ENCODE measurements at regions not wholly inside any gene's neighbourhood (a gene's known extent, or its start where the extent isn't known, plus 50 kb on each side); places are given as distances from the start of the nearest gene placed in this dataset.
"Not testable (repeated sequence)": the region's sequence is repeated elsewhere in the genome, so short reads cannot be mapped to it uniquely, and the experiment has no call there.

DNA sequence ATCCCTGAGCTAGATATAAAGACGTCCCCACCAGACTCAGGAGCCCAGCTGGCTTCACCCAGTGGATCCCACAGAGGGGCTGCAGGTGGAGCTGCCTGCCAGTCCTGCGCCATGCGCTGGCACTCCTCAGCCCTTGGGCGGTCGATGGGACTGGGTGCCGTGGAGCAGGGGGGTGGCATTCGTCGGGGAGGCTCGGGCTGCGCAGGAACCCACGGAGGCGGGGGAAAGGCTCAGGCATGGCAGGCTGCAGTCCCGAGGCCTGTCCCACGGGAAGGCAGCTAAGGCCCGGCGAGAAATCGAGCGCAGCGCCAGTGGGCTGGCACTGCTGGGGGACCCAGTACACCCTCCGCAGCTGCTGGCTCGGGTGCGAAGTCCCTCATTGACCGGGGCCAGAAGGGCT, 555.1 kb upstream of the CDH10 start:
- H3K27ac ChIP-seq (ENCODE audit: low read depth, low read length); H3K9me3 ChIP-seq (ENCODE audit: control insufficient read depth in 5 of 5, low read length in 5 of 5); H3K36me3 ChIP-seq (ENCODE audit: control insufficient read depth in 5 of 5, insufficient read depth in 5 of 5, low read length in 5 of 5); H3K9ac ChIP-seq (ENCODE audit: low read length in 5 of 5); H3K4me3 ChIP-seq (ENCODE audit: low read depth in 1 of 5, low read length in 5 of 5); H3K4me1 ChIP-seq (ENCODE audit: control insufficient read depth in 5 of 5, insufficient read depth in 5 of 5, low read length in 5 of 5); H3K27me3 ChIP-seq (ENCODE audit: control insufficient read depth in 5 of 5, insufficient read depth in 4 of 5, low read length in 5 of 5): not testable (repeated sequence)

DNA sequence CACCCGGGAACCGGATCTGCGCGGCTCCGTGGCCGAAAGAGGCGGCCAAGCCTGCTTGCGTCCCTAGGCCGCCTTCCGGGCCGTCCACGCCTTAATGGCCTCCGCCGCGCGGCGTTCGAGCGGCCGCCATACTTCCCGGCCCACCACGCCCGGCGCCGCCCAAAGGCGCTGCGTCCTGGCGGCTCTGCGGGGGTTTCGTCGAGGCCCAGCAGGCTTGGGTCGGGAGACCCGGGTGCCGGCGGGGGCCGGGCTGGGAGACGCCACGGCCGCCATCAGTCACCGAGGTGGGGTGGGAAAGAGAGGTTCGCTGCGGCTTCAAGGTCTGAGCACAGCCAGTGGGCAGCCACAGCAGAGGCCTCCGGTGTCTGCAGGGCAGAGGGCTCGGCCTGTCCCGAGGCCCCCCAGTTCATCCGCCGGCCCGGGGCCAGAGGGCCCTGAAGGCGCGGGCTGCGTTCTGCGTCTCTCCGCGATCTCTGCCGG, 545.8 kb upstream of the CDH10 start:
- no peak overlapping the region for H3K4me3 ChIP-seq (ENCODE audit: low read depth in 1 of 5, low read length in 5 of 5)
- H3K9ac ChIP-seq (ENCODE audit: low read length in 5 of 5) = no peak overlapping the region
- no peaks in the 10 kb centered on the region for H3K27me3 ChIP-seq (ENCODE audit: control insufficient read depth in 5 of 5, insufficient read depth in 4 of 5, low read length in 5 of 5)
- H3K27ac ChIP-seq (ENCODE audit: low read depth, low read length) = no peak overlapping the region
- H3K36me3 ChIP-seq (ENCODE audit: control insufficient read depth in 5 of 5, insufficient read depth in 5 of 5, low read length in 5 of 5) = no peaks in the 10 kb centered on the region
- no peaks in the 10 kb centered on the region for H3K4me1 ChIP-seq (ENCODE audit: control insufficient read depth in 5 of 5, insufficient read depth in 5 of 5, low read length in 5 of 5)
- peaks cover 0 to 2% (median 0%) of the 10 kb centered on the region in 5 donors for H3K9me3 ChIP-seq (ENCODE audit: control insufficient read depth in 5 of 5, low read length in 5 of 5)

DNA sequence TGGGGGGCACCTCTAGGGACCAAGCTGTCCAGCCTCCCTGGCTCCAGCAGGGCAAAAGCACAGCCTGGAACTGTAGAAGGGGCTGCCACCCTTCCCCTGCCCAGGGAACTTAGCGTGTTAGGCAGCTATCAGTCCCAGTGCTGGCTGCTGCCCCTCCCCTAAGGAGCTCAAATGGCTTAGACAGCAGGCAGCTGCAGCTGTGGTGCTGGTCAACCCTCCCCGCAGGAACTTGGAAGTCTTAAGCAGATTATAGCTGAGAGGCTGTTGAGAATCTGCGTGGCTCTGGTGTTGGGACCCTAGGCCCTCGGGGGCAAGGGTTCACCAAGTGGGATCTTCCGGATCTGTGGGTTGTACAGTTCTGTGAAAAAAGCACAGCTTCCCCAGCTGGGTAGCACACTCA, 536.5 kb upstream of the CDH10 start:
- Histone ChIP-seq H3K9ac (ENCODE audit: low read length in 5 of 5) (no peak overlapping the region), H3K9me3 (ENCODE audit: control insufficient read depth in 5 of 5, low read length in 5 of 5) (no peaks in the 10 kb centered on the region), H3K4me3 (ENCODE audit: low read depth in 1 of 5, low read length in 5 of 5) (no peak overlapping the region), H3K27me3 (ENCODE audit: control insufficient read depth in 5 of 5, insufficient read depth in 4 of 5, low read length in 5 of 5) (no peaks in the 10 kb centered on the region), H3K27ac (ENCODE audit: low read depth, low read length) (no peak overlapping the region), H3K4me1 (ENCODE audit: control insufficient read depth in 5 of 5, insufficient read depth in 5 of 5, low read length in 5 of 5) (no peaks in the 10 kb centered on the region), H3K36me3 (ENCODE audit: control insufficient read depth in 5 of 5, insufficient read depth in 5 of 5, low read length in 5 of 5) (no peaks in the 10 kb centered on the region)

DNA sequence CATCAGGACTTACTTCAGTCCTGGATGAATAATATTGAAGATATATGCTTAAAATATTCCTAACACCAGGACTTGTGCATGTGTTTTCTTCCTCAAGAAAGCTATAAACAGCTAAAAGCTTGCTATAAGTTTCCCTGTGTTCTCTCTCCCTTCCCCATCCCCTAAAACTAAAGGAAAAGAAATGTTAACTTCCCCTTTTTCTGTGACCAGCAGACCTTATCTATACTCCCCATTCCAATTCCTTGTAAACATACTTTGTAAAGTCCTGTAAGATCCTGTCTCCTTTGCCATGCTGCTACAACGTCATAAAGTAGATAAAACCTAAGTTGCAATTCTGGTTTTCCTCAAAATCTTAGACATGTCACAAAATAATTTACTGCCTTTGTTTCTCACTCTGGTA, 517.8 kb upstream of the CDH10 start:
- not testable (repeated sequence) for H3K36me3 ChIP-seq (ENCODE audit: control insufficient read depth in 5 of 5, insufficient read depth in 5 of 5, low read length in 5 of 5); H3K9ac ChIP-seq (ENCODE audit: low read length in 5 of 5); H3K9me3 ChIP-seq (ENCODE audit: control insufficient read depth in 5 of 5, low read length in 5 of 5); H3K27ac ChIP-seq (ENCODE audit: low read depth, low read length); H3K27me3 ChIP-seq (ENCODE audit: control insufficient read depth in 5 of 5, insufficient read depth in 4 of 5, low read length in 5 of 5); H3K4me1 ChIP-seq (ENCODE audit: control insufficient read depth in 5 of 5, insufficient read depth in 5 of 5, low read length in 5 of 5); H3K4me3 ChIP-seq (ENCODE audit: low read depth in 1 of 5, low read length in 5 of 5)

DNA sequence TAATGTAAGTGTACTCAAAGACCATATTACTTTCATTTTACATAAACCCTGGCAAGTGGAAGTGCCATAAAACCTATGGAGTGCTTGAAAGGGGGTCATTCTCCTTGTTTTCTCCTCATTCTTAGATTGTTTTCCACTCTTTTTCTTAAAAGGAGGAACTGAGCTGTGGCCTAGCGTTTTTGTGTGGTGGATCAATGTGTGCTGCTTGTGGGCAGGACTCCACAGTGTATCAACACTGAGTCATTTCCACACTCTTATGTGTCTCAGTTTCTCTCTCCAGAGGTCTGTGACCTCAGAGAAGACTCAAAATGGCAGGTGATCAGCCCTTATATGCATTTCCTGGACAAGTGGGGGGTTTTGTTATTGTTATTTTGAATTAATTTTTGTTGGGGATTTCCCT, 516.1 kb upstream of the CDH10 start:
- no peak overlapping the region for H3K9ac ChIP-seq (ENCODE audit: low read length in 5 of 5)
- peaks cover 0 to 3% (median 0%) of the 10 kb centered on the region in 5 donors for H3K9me3 ChIP-seq (ENCODE audit: control insufficient read depth in 5 of 5, low read length in 5 of 5)
- no peaks in the 10 kb centered on the region for H3K4me1 ChIP-seq (ENCODE audit: control insufficient read depth in 5 of 5, insufficient read depth in 5 of 5, low read length in 5 of 5)
- no peak overlapping the region for H3K27ac ChIP-seq (ENCODE audit: low read depth, low read length)
- H3K4me3 ChIP-seq (ENCODE audit: low read depth in 1 of 5, low read length in 5 of 5) = no peak overlapping the region
- H3K27me3 ChIP-seq (ENCODE audit: control insufficient read depth in 5 of 5, insufficient read depth in 4 of 5, low read length in 5 of 5) = no peaks in the 10 kb centered on the region
- H3K36me3 ChIP-seq (ENCODE audit: control insufficient read depth in 5 of 5, insufficient read depth in 5 of 5, low read length in 5 of 5) = no peaks in the 10 kb centered on the region

DNA sequence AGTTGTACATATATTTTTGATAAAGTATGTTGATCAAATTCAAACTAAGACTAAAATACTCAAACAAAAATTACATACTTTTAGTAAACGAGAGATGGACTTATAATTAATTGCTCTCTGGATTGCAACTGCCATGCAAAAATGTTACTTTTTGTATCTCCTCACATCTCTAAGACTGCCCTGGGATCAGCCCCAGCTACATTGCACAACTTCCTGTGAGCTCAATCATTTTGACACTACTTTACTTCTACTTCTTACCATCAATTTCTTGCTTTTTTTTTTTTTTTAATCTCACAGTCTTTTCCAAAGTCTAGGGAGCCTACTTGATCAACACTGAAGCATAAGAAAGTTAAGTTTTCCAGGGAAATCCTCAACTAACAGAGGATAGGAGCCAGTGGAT, 506.0 kb upstream of the CDH10 start:
- Histone ChIP-seq H3K27ac (ENCODE audit: low read depth, low read length) (no peak overlapping the region), H3K9ac (ENCODE audit: low read length in 5 of 5) (no peak overlapping the region), H3K4me3 (ENCODE audit: low read depth in 1 of 5, low read length in 5 of 5) (no peak overlapping the region)

DNA sequence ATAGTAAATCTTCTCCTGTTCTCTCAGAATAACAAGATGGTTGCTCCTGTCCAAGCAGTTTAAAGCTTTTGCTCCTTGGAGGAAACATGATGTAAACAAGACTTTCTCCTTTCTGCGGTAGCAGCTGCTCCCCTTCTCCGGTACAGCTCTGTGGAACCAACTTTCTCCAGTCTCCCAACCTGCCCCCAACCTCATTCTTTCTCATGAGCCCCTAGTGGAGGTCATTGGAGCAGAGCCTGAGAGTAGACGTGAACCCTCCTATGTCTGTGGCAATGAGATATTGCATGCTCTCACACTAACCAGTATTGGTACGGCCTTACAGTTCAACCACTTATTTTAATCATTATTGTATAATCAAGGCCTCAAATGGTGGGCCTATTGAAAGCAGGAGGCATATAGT, 483.8 kb upstream of the CDH10 start:
- H3K27ac ChIP-seq (ENCODE audit: low read depth, low read length) = no peak overlapping the region
- no peaks in the 10 kb centered on the region for H3K4me1 ChIP-seq (ENCODE audit: control insufficient read depth in 5 of 5, insufficient read depth in 5 of 5, low read length in 5 of 5)
- no peaks in the 10 kb centered on the region for H3K27me3 ChIP-seq (ENCODE audit: control insufficient read depth in 5 of 5, insufficient read depth in 4 of 5, low read length in 5 of 5)
- peaks cover 0 to 4% (median under 1%) of the 10 kb centered on the region in 5 donors for H3K9me3 ChIP-seq (ENCODE audit: control insufficient read depth in 5 of 5, low read length in 5 of 5)
- no peaks in the 10 kb centered on the region for H3K36me3 ChIP-seq (ENCODE audit: control insufficient read depth in 5 of 5, insufficient read depth in 5 of 5, low read length in 5 of 5)
- H3K4me3 ChIP-seq (ENCODE audit: low read depth in 1 of 5, low read length in 5 of 5) = no peak overlapping the region
- no peak overlapping the region for H3K9ac ChIP-seq (ENCODE audit: low read length in 5 of 5)

More for the DNA sequence above, 506.0 kb upstream of the CDH10 start:
- H3K36me3 ChIP-seq (ENCODE audit: control insufficient read depth in 5 of 5, insufficient read depth in 5 of 5, low read length in 5 of 5) = no peaks in the 10 kb centered on the region
- H3K4me1 ChIP-seq (ENCODE audit: control insufficient read depth in 5 of 5, insufficient read depth in 5 of 5, low read length in 5 of 5) = no peaks in the 10 kb centered on the region
- peaks cover 0 to 4% (median 0%) of the 10 kb centered on the region in 5 donors for H3K9me3 ChIP-seq (ENCODE audit: control insufficient read depth in 5 of 5, low read length in 5 of 5)
- H3K27me3 ChIP-seq (ENCODE audit: control insufficient read depth in 5 of 5, insufficient read depth in 4 of 5, low read length in 5 of 5) = no peaks in the 10 kb centered on the region

DNA sequence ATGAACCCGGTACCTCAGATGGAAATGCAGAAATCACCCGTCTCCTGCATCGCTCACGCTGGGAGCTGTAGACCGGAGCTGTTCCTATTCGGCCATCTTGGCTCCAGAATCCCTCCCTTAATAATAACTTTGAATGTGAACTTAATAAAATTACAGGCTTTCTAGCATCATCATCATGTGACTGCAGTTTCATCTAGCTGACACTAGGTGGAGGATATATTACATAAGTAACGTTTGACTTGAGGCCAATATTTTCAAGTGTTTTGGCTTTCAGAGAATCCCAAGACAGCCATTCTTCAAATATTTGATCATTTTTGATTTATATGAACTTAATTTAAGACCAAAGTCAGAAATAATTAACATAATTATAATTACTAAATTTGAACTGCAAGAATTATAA, 474.9 kb upstream of the CDH10 start:
- Histone ChIP-seq H3K27me3 (ENCODE audit: control insufficient read depth in 5 of 5, insufficient read depth in 4 of 5, low read length in 5 of 5) (no peaks in the 10 kb centered on the region), H3K9ac (ENCODE audit: low read length in 5 of 5) (no peak overlapping the region), H3K4me1 (ENCODE audit: control insufficient read depth in 5 of 5, insufficient read depth in 5 of 5, low read length in 5 of 5) (no peaks in the 10 kb centered on the region), H3K4me3 (ENCODE audit: low read depth in 1 of 5, low read length in 5 of 5) (no peak overlapping the region), H3K9me3 (ENCODE audit: control insufficient read depth in 5 of 5, low read length in 5 of 5) (no peaks in the 10 kb centered on the region), H3K36me3 (ENCODE audit: control insufficient read depth in 5 of 5, insufficient read depth in 5 of 5, low read length in 5 of 5) (no peaks in the 10 kb centered on the region), H3K27ac (ENCODE audit: low read depth, low read length) (no peak overlapping the region)

DNA sequence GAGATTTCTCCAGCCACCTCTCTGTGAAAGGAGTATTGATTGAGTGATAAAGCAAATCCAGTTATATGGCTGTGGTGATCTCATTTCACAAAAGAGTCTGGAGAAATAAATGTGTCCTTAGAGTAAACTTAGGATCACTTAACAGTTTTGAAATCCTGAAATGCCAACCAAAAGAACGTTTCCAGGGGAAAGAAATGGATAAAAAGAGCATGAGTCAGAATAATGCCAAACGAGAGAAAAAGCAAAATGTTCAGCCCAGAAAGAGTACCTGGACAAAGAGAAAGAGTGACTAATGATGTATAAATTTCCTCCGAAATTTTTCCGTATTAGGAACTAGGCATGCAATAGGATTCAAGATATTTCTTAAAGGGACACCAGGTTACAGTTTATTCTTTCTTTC, 463.1 kb upstream of the CDH10 start:
- no peak overlapping the region for H3K27ac ChIP-seq (ENCODE audit: low read depth, low read length)
- H3K4me1 ChIP-seq (ENCODE audit: control insufficient read depth in 5 of 5, insufficient read depth in 5 of 5, low read length in 5 of 5) = no peaks in the 10 kb centered on the region
- H3K27me3 ChIP-seq (ENCODE audit: control insufficient read depth in 5 of 5, insufficient read depth in 4 of 5, low read length in 5 of 5) = no peaks in the 10 kb centered on the region
- no peak overlapping the region for H3K9ac ChIP-seq (ENCODE audit: low read length in 5 of 5)
- H3K9me3 ChIP-seq (ENCODE audit: control insufficient read depth in 5 of 5, low read length in 5 of 5) = peaks cover 0 to 2% (median 0%) of the 10 kb centered on the region in 5 donors
- no peak overlapping the region for H3K4me3 ChIP-seq (ENCODE audit: low read depth in 1 of 5, low read length in 5 of 5)
- no peaks in the 10 kb centered on the region for H3K36me3 ChIP-seq (ENCODE audit: control insufficient read depth in 5 of 5, insufficient read depth in 5 of 5, low read length in 5 of 5)

DNA sequence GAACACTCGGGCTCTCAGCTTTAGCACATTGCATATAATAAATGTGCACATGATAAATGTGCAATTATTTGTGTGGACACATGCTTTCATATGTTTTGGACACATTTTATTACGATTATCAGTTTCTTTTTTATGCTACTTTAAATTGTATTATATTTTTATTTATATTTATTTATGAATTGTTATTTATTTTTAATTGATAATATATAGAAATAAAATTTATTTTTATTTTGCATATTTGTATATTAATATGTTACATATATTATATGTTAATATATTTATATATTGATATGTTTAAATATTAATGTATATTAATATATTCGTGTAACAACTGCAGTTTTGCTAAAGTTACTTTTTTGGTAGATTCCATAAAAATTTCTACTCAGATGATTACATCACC, 454.8 kb upstream of the CDH10 start:
- Histone ChIP-seq H3K27me3 (ENCODE audit: control insufficient read depth in 5 of 5, insufficient read depth in 4 of 5, low read length in 5 of 5) (no peaks in the 10 kb centered on the region), H3K9ac (ENCODE audit: low read length in 5 of 5) (no peak overlapping the region), H3K36me3 (ENCODE audit: control insufficient read depth in 5 of 5, insufficient read depth in 5 of 5, low read length in 5 of 5) (no peaks in the 10 kb centered on the region), H3K4me3 (ENCODE audit: low read depth in 1 of 5, low read length in 5 of 5) (no peak overlapping the region), H3K9me3 (ENCODE audit: control insufficient read depth in 5 of 5, low read length in 5 of 5) (peaks cover 0 to 5% (median 3%) of the 10 kb centered on the region in 5 donors), H3K4me1 (ENCODE audit: control insufficient read depth in 5 of 5, insufficient read depth in 5 of 5, low read length in 5 of 5) (no peaks in the 10 kb centered on the region), H3K27ac (ENCODE audit: low read depth, low read length) (no peak overlapping the region)

DNA sequence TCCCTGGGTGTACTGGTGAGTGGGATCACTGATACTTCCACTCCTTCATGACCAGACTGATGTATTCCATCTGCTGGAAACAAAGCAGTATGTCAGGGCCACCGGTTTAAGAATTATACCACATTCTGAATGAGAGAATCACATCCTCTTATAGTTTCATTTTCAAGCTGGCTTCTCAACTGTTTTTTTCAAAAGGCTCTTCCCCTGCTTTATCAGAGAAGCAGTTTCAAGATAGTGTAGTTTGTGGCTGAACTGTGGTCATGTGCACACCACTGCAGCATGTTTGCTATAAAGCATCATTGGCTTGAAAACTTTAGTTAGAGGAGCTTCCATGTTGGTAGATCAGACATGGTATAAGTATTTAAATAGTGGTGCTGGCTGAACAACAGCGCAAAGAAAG, 450.5 kb upstream of the CDH10 start:
- no peak overlapping the region for H3K27ac ChIP-seq (ENCODE audit: low read depth, low read length)
- no peaks in the 10 kb centered on the region for H3K27me3 ChIP-seq (ENCODE audit: control insufficient read depth in 5 of 5, insufficient read depth in 4 of 5, low read length in 5 of 5)

More for the DNA sequence above, 450.5 kb upstream of the CDH10 start:
- no peak overlapping the region for H3K4me3 ChIP-seq (ENCODE audit: low read depth in 1 of 5, low read length in 5 of 5)
- no peak overlapping the region for H3K9ac ChIP-seq (ENCODE audit: low read length in 5 of 5)
- H3K4me1 ChIP-seq (ENCODE audit: control insufficient read depth in 5 of 5, insufficient read depth in 5 of 5, low read length in 5 of 5) = no peaks in the 10 kb centered on the region
- H3K9me3 ChIP-seq (ENCODE audit: control insufficient read depth in 5 of 5, low read length in 5 of 5) = peaks cover 0 to 5% (median 3%) of the 10 kb centered on the region in 5 donors
- H3K36me3 ChIP-seq (ENCODE audit: control insufficient read depth in 5 of 5, insufficient read depth in 5 of 5, low read length in 5 of 5) = no peaks in the 10 kb centered on the region
